Neural crest cell (in vitro differentiated cells): ENCODE measurements at regions not wholly inside any gene's neighbourhood (a gene's known extent, or its start where the extent isn't known, plus 50 kb on each side); places are given as distances from the start of the nearest gene placed in this dataset.

Experiments
- DNase-seq: peaks from one replicate; pipeline ENCODE4 v3.0.0; 2021; ENCODE audit warnings: low read depth, mixed read lengths, low spot score
- H3K27ac Mint-ChIP-seq: one replicate; pipeline ENCODE4 v1.8.0; 2021; ENCODE audit warnings: mild to moderate bottlenecking, mixed read lengths; ENCODE audit not compliant: unreplicated experiment
- H3K27me3 Mint-ChIP-seq: 2 replicates; pipeline ENCODE4 v1.8.0; 2021; ENCODE audit warnings: low read depth, mild to moderate bottlenecking, mixed read lengths
- H3K36me3 Mint-ChIP-seq: 2 replicates; pipeline ENCODE4 v1.8.0; 2021; ENCODE audit warnings: low read depth, mild to moderate bottlenecking, mixed read lengths
- H3K4me1 Mint-ChIP-seq: 2 replicates; pipeline ENCODE4 v1.8.0; 2021; ENCODE audit warnings: mixed read lengths
- H3K4me3 Mint-ChIP-seq: one replicate; pipeline ENCODE4 v1.8.0; 2021; ENCODE audit warnings: mild to moderate bottlenecking, mixed read lengths
- H3K9me3 Mint-ChIP-seq: 2 replicates; pipeline ENCODE4 v1.8.0; 2021; ENCODE audit warnings: mixed read lengths
- CTCF ChIP-seq: fragments of 200-600 bp; sonication (generic); conservative IDR thresholded peaks from 2 replicates; pipeline ENCODE4 v1.5.0; 2021; ENCODE audit warnings: antibody characterized with exemption, mild to moderate bottlenecking

DNA sequence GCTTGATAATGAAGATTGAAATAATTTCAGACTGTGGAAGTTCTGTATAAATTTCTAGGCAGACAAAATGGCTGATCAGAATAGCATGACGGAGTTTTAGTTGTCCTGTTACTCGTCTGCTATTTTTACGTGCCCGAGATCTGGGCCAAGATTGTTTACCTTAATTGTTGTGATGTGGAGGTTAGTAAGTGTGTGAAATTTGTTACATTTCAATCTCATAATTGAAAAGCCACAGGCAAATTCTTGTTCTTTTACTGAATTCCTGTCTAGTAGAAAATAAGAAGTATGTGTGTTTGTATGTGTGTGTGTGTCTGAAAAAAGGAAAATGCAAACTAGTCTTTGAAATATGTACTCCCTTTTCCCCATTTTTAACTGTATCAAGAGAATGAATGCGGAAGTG is 115.2 kb downstream of the UTRN start:
- peaks cover 8% of the 10 kb centered on the region for H3K9me3 Mint-ChIP-seq
- no peaks in the 10 kb centered on the region for H3K4me1 Mint-ChIP-seq
- H3K27me3 Mint-ChIP-seq = no peaks in the 10 kb centered on the region
- no peak overlapping the region for H3K4me3 Mint-ChIP-seq
- H3K36me3 Mint-ChIP-seq = peaks cover 14% of the 10 kb centered on the region
- TF ChIP-seq CTCF = no peak
- no peak overlapping the region for H3K27ac Mint-ChIP-seq
- no peak for DNase-seq

DNA sequence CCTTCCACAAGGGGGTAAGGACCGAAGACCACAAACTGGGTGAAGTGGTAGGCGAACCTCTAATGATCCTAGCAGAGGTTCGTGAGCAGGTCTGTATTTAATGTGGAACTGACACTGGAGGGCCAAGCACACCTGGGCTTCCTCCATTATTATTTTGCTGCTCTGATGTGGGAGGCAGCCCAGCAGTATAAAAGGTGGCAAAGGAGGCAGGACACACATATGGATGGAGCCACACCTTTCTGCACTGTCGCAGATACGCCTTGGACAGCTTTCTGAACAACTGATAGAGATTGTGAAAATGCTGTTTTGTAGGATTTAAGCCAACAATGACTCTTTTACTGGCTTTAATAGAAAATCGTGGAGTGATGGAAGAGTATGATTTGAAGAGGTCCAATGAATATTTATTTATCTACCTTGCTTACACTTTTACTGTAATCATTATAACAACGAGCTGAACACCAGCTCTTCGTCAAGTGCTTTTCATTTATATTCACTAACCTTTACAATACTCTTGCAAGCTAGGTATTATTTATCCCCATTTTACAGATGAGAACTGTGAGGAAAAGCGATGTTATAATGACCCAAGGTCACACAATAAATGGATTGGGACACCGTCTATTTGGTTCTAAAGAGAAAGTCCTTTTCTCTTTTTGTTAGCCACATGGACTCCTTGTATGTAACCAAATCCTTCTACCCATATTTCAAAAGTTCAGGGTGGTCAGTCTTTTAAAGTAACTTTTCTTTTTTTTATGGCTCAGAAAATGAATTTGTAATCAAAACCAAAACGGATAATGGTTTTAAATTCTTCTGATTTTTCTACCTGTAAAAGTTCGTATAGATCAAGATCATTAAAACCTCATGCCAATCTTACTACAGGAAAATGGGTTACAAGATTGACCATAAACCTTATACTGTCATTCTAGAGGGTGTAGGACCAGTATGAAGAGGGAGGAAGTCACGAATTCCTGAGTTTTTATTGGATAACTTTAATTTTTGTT is 116.9 kb downstream of the UTRN start:
- H3K4me1 Mint-ChIP-seq = no peaks in the 10 kb centered on the region
- no peak overlapping the region for H3K4me3 Mint-ChIP-seq
- DNase-seq = no peak
- no peak overlapping the region for H3K27ac Mint-ChIP-seq
- peaks cover 9% of the 10 kb centered on the region for H3K36me3 Mint-ChIP-seq
- H3K9me3 Mint-ChIP-seq = peaks cover 8% of the 10 kb centered on the region
- no peaks in the 10 kb centered on the region for H3K27me3 Mint-ChIP-seq
- TF ChIP-seq CTCF = no peak

- no peaks in the 10 kb centered on the region for H3K27me3 Mint-ChIP-seq
Observed at GRCh38 chr6:144402750-144403149, 117.6 kb downstream of the UTRN start.

GRCh38 chr6:144405163-144405562 is 120.0 kb downstream of the UTRN start:
- no peak overlapping the region for H3K27ac Mint-ChIP-seq
- H3K4me3 Mint-ChIP-seq = no peak overlapping the region
- no peaks in the 10 kb centered on the region for H3K27me3 Mint-ChIP-seq
- peaks cover 4% of the 10 kb centered on the region for H3K4me1 Mint-ChIP-seq
- no peak for TF ChIP-seq CTCF
- no peaks in the 10 kb centered on the region for H3K9me3 Mint-ChIP-seq
- no peak for DNase-seq
- no peaks in the 10 kb centered on the region for H3K36me3 Mint-ChIP-seq

More at GRCh38 chr6:144402750-144403149, 117.6 kb downstream of the UTRN start:
- no peak overlapping the region for H3K27ac Mint-ChIP-seq
- no peak for DNase-seq
- no peaks in the 10 kb centered on the region for H3K4me1 Mint-ChIP-seq
- H3K4me3 Mint-ChIP-seq = no peak overlapping the region
- no peak for TF ChIP-seq CTCF
- H3K36me3 Mint-ChIP-seq = peaks cover 6% of the 10 kb centered on the region
- H3K9me3 Mint-ChIP-seq = peaks cover 5% of the 10 kb centered on the region

- Mint-ChIP-seq H3K27ac (no peak overlapping the region), H3K27me3 (no peaks in the 10 kb centered on the region), H3K4me3 (no peak overlapping the region), H3K36me3 (no peaks in the 10 kb centered on the region), H3K4me1 (peaks cover 12% of the 10 kb centered on the region), H3K9me3 (no peaks in the 10 kb centered on the region)
- DNase-seq = no peak
- TF ChIP-seq CTCF = no peak
Observed at GRCh38 chr6:144406796-144407195, 121.7 kb downstream of the UTRN start.
